HG03064 (cell line): ENCODE measurements at regions not wholly inside any gene's neighbourhood (a gene's known extent, or its start where the extent isn't known, plus 50 kb on each side); places are given as distances from the start of the nearest gene placed in this dataset.

Experiments used
- ATAC-seq: cut with Tn5 transposase; IDR thresholded peaks from one replicate; pipeline ENCODE4 v1.9.1; 2021; ENCODE audit warnings: low read depth; ENCODE audit not compliant: unreplicated experiment

DNA sequence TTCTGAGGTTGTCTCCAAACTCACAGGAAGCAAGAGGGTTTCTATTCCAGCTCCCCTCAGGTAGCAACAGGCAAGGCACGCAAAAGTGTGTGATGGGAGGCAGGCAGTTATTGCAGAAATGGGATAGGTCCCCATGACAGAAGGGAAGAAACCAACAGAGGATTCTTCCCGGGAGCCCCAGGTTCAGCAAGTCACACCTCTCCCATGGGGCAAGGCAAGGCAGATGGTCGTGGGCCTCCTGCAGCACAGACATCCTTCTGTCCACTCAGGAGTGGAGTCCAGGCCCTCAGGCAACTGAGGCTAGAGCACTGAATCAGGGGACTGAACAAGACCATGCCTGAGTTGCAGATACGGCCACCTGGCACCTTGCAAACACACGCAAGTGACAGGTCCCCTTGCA is 424.9 kb upstream of the IRX4 start:
- no peak for ATAC-seq

DNA sequence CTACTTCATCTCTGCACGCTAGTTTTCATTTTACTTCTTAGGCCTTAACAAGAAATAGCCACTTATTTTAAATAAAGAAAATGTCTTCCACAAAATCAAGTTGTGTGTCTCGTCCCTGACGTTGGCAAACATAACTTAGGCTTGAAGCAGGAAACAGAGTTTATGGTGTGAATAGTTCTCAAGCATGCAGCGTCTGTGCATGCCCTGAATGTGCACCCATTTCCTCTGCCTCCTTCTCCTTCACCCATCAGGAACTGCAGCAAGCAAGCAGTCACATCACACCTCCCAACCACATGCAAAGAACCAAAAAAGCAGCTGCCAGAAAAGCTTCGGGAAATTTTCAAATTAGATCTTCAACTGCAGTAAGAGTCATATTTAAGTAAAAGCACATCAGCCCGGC is 424.0 kb upstream of the IRX4 start:
- ATAC-seq = no peak

GRCh38 chr5:2303431-2304100 is 420.8 kb upstream of the IRX4 start:
- no peak for ATAC-seq

GRCh38 chr5:2302169-2302568 is 419.4 kb upstream of the IRX4 start:
- ATAC-seq = no peak

- no peak for ATAC-seq
These were observed 418.3 kb upstream of the IRX4 start for GRCh38 chr5:2300861-2301574.

DNA sequence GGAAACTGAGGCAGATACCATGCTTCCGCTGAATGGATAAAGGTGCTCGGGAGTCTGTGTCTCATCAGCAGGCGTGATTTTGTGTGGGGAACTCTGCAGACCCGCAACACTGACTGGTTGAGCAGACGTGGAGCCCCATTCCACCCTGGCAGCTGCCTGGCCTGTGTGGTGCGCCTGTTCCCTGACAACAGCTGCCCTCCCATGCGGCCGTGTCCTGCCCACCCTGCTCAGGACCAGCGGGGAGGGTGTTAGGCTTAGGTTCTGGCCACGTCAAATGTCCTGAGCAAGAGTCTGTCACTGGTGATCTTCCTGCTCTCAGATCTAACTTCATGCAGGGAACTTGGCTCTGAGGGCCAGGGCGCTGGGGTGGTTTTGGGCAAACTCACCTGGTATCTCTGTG is 417.7 kb upstream of the IRX4 start:
- ATAC-seq = no peak

GRCh38 chr5:2299388-2300220 is 416.9 kb upstream of the IRX4 start:
- ATAC-seq = no peak

GRCh38 chr5:2298781-2299180 is 416.1 kb upstream of the IRX4 start:
- no peak for ATAC-seq

GRCh38 chr5:2297991-2298390 is 415.3 kb upstream of the IRX4 start:
- no peak for ATAC-seq

DNA sequence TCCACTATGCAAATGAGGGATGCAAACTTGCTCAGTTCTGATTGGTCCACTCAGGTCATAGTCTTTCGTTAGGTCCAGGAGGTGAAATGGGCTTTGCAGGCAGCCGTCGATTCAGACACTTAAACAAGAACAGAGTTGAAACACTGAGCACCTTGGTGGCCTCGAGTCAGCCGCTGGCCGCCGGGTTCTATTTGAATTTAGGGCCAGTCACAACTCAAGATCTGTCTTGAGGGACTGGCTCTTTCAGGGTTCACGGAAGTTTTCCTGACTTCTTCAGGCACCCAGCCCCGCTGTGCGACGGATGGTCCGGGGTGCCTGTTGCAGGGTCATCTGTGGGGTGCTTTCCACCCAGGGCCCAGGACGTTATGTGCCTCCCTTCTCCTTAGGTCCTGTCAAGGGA is 412.8 kb upstream of the IRX4 start:
- ATAC-seq = no peak

DNA sequence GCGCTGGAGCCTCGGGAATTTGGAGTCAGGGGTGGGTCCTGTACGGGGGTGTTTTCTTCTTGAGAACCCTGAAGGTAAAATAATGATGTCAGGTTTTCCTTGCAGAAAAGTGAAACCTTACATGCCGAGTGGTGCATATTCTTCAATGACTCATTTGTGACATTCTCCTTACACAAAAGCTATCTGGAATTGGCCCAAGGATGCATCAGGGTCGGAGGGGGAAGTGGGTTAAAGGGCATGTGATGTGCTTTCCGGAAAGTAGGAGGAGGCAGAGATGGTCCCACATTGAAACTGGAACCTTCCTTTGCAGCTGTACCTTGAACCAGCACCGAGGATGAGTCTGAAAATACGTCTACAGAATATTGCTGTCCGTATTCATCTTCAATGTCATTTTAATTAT is 411.2 kb upstream of the IRX4 start:
- ATAC-seq = no peak

- ATAC-seq = no peak
These were observed 408.6 kb upstream of the IRX4 start for GRCh38 chr5:2291146-2291840.

DNA sequence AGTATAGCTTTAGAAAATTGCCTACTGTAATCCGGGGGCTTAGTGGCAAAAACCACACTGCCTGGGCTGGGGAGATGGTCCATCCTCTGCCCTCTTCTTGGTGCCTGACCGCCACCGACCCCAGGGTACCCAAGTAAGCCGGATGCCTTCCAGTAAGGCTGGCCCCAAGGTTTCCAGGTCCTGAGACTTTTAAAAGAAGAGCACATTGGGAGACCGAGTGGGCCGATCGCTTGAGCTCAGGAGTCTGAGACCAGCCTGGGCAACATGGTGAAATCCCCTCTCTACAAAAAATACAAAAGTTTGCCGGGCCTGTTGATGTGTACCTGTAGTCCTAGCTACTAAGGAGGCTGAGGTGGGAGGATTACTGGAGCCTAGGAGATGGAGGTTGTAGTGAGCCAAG is 406.7 kb upstream of the IRX4 start:
- no peak for ATAC-seq

DNA sequence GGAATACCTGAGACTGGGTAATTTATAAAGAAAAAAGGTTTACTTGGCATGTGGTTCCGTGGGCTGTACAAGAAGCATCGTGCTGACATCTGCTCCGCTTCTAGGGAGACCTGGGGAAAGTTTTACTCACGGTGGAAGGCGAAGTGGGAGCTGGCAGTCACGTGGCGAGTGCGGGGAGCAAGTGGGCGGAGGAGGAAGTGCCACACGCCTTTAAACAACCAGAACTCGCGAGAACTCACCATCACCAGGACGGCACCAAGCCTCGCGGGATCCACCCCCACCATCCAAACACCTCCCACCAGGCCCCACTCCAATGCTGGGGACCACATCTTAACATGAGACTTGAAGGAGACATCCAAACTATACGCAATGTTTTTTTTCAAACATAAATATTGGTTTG is 406.2 kb upstream of the IRX4 start:
- ATAC-seq = no peak

- no peak for ATAC-seq
These were observed 405.7 kb upstream of the IRX4 start for GRCh38 chr5:2288466-2288865.

GRCh38 chr5:2286250-2286649 is 403.5 kb upstream of the IRX4 start:
- no peak for ATAC-seq

GRCh38 chr5:2284678-2285077 is 402.0 kb upstream of the IRX4 start:
- no peak for ATAC-seq

DNA sequence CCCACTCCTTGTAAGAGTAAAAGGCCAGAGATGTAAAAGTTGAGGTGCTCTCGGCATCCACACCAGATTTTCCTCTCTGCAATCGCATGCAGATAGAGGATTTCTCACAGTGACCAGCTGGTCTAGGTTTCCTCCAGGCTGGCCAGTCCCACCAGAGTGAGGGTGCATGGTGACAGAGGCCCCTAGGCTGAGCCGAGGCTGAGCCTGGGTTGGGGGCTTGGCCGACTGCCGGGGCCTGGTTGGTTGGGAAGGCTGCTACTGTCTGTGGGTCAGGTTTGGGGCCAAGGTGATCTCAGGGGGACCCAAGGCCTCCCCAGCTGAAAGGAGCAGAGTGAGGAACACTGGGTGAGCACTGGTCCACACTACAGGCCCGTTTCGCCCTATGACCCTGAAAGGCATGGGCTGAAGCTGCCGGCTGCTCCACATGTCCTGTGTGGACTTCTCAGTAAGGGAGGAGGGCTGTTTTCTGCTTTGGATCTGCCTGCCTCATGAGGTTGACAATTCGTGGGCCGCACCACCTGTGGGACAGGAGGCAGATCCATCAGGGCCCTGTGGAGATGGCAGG is 400.8 kb upstream of the IRX4 start:
- ATAC-seq = no peak

DNA sequence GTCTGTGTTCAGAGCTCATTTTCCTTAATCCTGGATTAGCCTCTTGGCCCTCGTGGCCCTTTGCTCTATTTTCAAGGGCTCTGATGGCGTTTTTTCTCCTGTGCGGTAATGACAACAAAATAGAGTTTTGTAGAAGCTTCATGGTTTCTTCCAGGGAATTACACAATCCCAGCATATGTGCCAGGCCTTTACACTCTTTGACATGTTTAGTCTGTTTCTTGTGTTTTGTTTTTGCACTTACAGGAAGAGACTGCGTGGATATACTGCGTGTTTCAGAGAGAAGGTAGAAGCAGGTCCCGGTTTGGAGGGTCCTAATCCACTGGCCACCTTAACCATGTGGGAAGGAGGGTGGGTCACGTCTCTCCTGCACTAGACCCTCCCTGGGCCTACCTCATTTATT is 400.2 kb upstream of the IRX4 start:
- no peak for ATAC-seq

GRCh38 chr5:2282034-2282690 is 399.4 kb upstream of the IRX4 start:
- no peak for ATAC-seq
